Heart right ventricle (tissue), 16 donors: ENCODE measurements at regions not wholly inside any gene's neighbourhood (a gene's known extent, or its start where the extent isn't known, plus 50 kb on each side); places are given as distances from the start of the nearest gene placed in this dataset.
"Not testable (repeated sequence)": the region's sequence is repeated elsewhere in the genome, so short reads cannot be mapped to it uniquely, and the experiment has no call there.

Source experiments
- ATAC-seq, 8 donors: fragments of 200-7000 bp; cut with Tn5 transposase; one replicate each; pipeline ENCODE4 v1.9.1; 2020; ENCODE audit warnings: mild to moderate bottlenecking in 8 of 8, moderate library complexity in 8 of 8, moderate number of reproducible peaks in 1 of 8
- DNase-seq, 2 donors: peaks; one replicate each; pipeline ENCODE4 v3.0.0-alpha.2; 2020
- H3K27ac ChIP-seq, 10 donors: fragments of 200-600 bp; sonication (generic) in 2 of 10; one replicate each; pipeline versions ENCODE4 v1.5.0 to v1.8.0; 2020 to 2022; ENCODE audit warnings: mild to moderate bottlenecking in 3 of 10
- H3K27me3 ChIP-seq, 7 donors: fragments of 200-600 bp; one replicate each; pipeline ENCODE4 v1.8.0; 2021 to 2022; ENCODE audit warnings: mild to moderate bottlenecking in 2 of 7
- H3K36me3 ChIP-seq, 9 donors: fragments of 200-600 bp; sonication (generic) in 1 of 9; one replicate each; pipeline versions ENCODE4 v1.5.0 to v1.8.0; 2020 to 2022; ENCODE audit warnings: mild to moderate bottlenecking in 2 of 9
- H3K4me1 ChIP-seq, 9 donors: fragments of 200-600 bp; sonication (generic) in 1 of 9; one replicate each; pipeline versions ENCODE4 v1.5.0 to v1.8.0; 2020 to 2022; ENCODE audit warnings: mild to moderate bottlenecking in 4 of 9
- H3K4me3 ChIP-seq, 10 donors: fragments of 200-600 bp; sonication (generic) in 2 of 10; one replicate each; pipeline versions ENCODE4 v1.5.0 to v1.8.0; 2020 to 2022; ENCODE audit warnings: mild to moderate bottlenecking in 7 of 10, moderate library complexity in 2 of 10
- H3K9me3 ChIP-seq, 11 donors: fragments of 200-600 bp in 10 of 11; sonication (generic) in 2 of 11; one replicate each; pipeline versions ENCODE4 v1.5.0 to v1.8.0; 2013 to 2022; ENCODE audit warnings: mild to moderate bottlenecking in 2 of 11, control low read depth in 1 of 11, moderate library complexity in 1 of 11
- CTCF ChIP-seq, 9 donors: fragments of 200-600 bp; sonication (generic) in 2 of 9; IDR thresholded peaks; one replicate each; pipeline versions ENCODE4 v1.5.0 to v1.8.0; 2021 to 2022; ENCODE audit warnings: antibody characterized with exemption in 9 of 9, mild to moderate bottlenecking in 5 of 9, moderate library complexity in 1 of 9
- WGBS, 2 donors: extraction: QIAGEN DNeasy Blood & Tissue Kit; methylation state at CpG; one replicate each; pipeline ENCODE4 v1.1.7; 2013; ENCODE audit warnings: inconsistent platforms in 1 of 2; 5-methylcytosine and 5-hydroxymethylcytosine counted together
- intact Hi-C, 10 donors: fragments of 100-400 bp; cut with DNase I; formaldehyde crosslinking; loops; one replicate each; pipeline versions ENCODE4 v1.11.1 to v1.14.2; 2022
- donor health status: Arrhythmogenic right ventricular cardiomyopathy.
- donor health status: ischemic (EF 13 %, LVEDD 7.1; RV severe dilation, severe dysfunction).
- donor health status: healthy with polysubstance abuse.
- donor health status: DM: no; HTN: yes; CAD: no.
- donor health status: DM: no; HTN: no; CAD: no.
- donor health status: ischemic (EF 25% LVEDD 6.9; RV normal size, moderate dysfunction).
- donor health status: ischemic (EF 25% LVEDD 5.7; RV mildly dilated, moderate dysfunction).
- donor health status: healthy.
- donor health status: DM: yes; HTN: yes; CAD: no.
- donor health status: Ischemic cardiomyopathy.
- donor health status: ischemic (EF 35%, LVEDD 5.7; RV mildly dilated, moderate dysfunction).
- donor health status: nonischemic (EF 11% LVEDD 7.7; RV severe dilation, severe dysfunction).
- donor health status: DM: yes; HTN: yes; CAD: no.
- donor health status: PGD.
- donor health status: ischemic (EF 29% LVEDD 5.4; RV normal size, mild dysfunction).
- donor health status: nonischemic (EF 23%, LVEDD 6.1; RV moderate dilation, normal function).

GRCh38 chr6:164049517-164049988, 635.0 kb downstream of the QKI start:
- 87 to 88% methylated on average over 2 of the region's 2 CpGs for WGBS, 2 donors
- ATAC-seq (no peak), DNase-seq (no peak)
- intact Hi-C loops: no loop called here
- Histone ChIP-seq H3K9me3 (peaks cover 0 to 4% (median 0%) of the 10 kb centered on the region in 11 donors), H3K4me1 (no peaks in the 10 kb centered on the region), H3K27ac (no peak overlapping the region), H3K4me3 (no peak overlapping the region), H3K27me3 (no peaks in the 10 kb centered on the region), H3K36me3 (no peaks in the 10 kb centered on the region)
- TF ChIP-seq CTCF (IDR thresholded peaks at IDR 0.05): no peak

GRCh38 chr6:164048840-164049516, 634.5 kb downstream of the QKI start:
- intact Hi-C loops: no loop called here
- ATAC-seq: peak in 1 of 8 donors; percentile 39
- 80% methylated on average over 6 of the region's 6 CpGs for WGBS, 2 donors

GRCh38 chr6:164045082-164045481, 630.6 kb downstream of the QKI start:
- TF ChIP-seq CTCF (IDR thresholded peaks at IDR 0.05): no peak
- Histone ChIP-seq H3K36me3 (no peaks in the 10 kb centered on the region), H3K9me3 (peaks cover 0 to 10% (median 0%) of the 10 kb centered on the region in 11 donors), H3K27me3 (no peaks in the 10 kb centered on the region), H3K4me1 (peaks cover 0 to 3% (median 0%) of the 10 kb centered on the region in 9 donors), H3K27ac (peak overlapping the region in 1 of 10 donors; percentile 14), H3K4me3 (no peak overlapping the region)
- intact Hi-C loops: no loop called here
- WGBS, 2 donors: 78 to 81% methylated on average over 1 of the region's 1 CpG
- ATAC-seq (peak in 4 of 8 donors; percentile 31 to 84 (median 59)), DNase-seq (no peak)

More at GRCh38 chr6:164048840-164049516, 634.5 kb downstream of the QKI start:
- H3K4me3 ChIP-seq: no peak overlapping the region
- no peak for TF ChIP-seq CTCF (IDR thresholded peaks at IDR 0.05)
- H3K27me3 ChIP-seq: no peaks in the 10 kb centered on the region
- no peaks in the 10 kb centered on the region for H3K36me3 ChIP-seq
- no peak for DNase-seq
- peaks cover 0 to 4% (median 0%) of the 10 kb centered on the region in 11 donors for H3K9me3 ChIP-seq
- H3K4me1 ChIP-seq: no peaks in the 10 kb centered on the region
- H3K27ac ChIP-seq: no peak overlapping the region

- H3K27me3 ChIP-seq, H3K27ac ChIP-seq, DNase-seq, H3K36me3 ChIP-seq, ATAC-seq, H3K4me3 ChIP-seq, intact Hi-C loops, H3K4me1 ChIP-seq: not testable (repeated sequence)
- H3K9me3 ChIP-seq: peaks cover 0 to 10% (median 0%) of the 10 kb centered on the region in 11 donors
- WGBS, 2 donors: 86 to 88% methylated on average over 5 of the region's 5 CpGs
These were observed 629.1 kb downstream of the QKI start for GRCh38 chr6:164043656-164044055.

GRCh38 chr6:164042212-164042611, 627.7 kb downstream of the QKI start:
- Histone ChIP-seq H3K27ac (no peak overlapping the region), H3K4me1 (peaks cover 0 to 14% (median 6%) of the 10 kb centered on the region in 9 donors), H3K36me3 (no peaks in the 10 kb centered on the region), H3K27me3 (no peaks in the 10 kb centered on the region), H3K9me3 (peaks cover 0 to 10% (median 0%) of the 10 kb centered on the region in 11 donors), H3K4me3 (no peak overlapping the region)
- ATAC-seq (peak in 1 of 8 donors; percentile 52), DNase-seq (no peak)
- 53 to 64% methylated on average over 5 of the region's 5 CpGs for WGBS, 2 donors
- no peak for TF ChIP-seq CTCF (IDR thresholded peaks at IDR 0.05)
- intact Hi-C loops: no loop called here
